GM23248 (cell line): ENCODE measurements at regions not wholly inside any gene's neighbourhood (a gene's known extent, or its start where the extent isn't known, plus 50 kb on each side); places are given as distances from the start of the nearest gene placed in this dataset.

Experiments
- EZH2 ChIP-seq: fragments of 200-600 bp; sonication (generic); IDR thresholded peaks from 2 replicates; pipeline ENCODE4 v1.6.1; 2018; ENCODE audit warnings: antibody characterized with exemption, mild to moderate bottlenecking; ENCODE audit not compliant: insufficient read depth, poor library complexity, severe bottlenecking
- EZH2phosphoT487 ChIP-seq: fragments of 200-600 bp; sonication (generic); IDR thresholded peaks from 2 replicates; pipeline ENCODE4 v1.6.1; 2018; ENCODE audit warnings: antibody characterized with exemption, moderate library complexity, mild to moderate bottlenecking, low read depth; ENCODE audit not compliant: insufficient read depth

DNA sequence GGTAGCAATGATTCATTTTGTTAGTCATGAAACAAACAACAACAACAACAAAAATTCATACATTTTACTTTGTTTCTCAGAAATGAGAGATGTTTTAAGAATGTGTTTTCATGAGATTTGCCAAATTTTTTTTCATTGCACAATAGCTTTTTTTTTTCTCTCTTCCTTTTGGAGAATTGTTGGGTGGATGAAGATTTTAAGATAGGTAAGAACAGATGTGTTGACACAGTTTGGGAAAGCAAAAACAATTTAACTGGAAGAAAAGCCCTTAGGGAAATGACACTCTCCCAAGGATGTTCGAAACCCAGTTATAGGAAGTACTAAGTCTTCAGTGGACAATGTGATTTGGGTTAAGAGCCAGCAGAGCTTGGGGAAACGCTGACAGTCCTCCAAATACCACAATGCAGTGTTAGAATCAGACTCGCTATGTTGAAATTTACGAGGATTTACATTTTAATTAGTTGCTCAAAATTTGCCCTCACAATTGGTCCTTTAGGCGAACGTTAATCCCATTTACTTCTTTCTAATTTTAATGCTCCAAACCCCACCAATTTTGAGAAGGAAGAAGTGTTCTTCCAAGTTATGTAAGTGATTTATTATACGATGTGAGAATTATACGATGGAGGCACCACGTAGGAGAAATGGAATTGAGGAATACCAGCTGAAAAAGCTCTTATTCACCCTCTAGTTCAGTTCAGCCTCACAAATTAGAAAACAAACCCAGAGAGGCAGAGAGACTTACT is 61.2 kb downstream of the HHEX start:
- TF ChIP-seq EZH2 (no peak), EZH2phosphoT487 (no peak)
